ENCODE measurements at regions not wholly inside any gene's neighbourhood (a gene's known extent, or its start where the extent isn't known, plus 50 kb on each side); places are given as distances from the start of the nearest gene placed in this dataset.

GRCh38 chr1:67584938-67585337 is 100.1 kb upstream of the GADD45A start:
- no peak for TF ChIP-seq POLR2A (IDR thresholded peaks at IDR 0.05)
- no peak for TF ChIP-seq CTCF (IDR thresholded peaks at IDR 0.05)

Data from sigmoid colon (tissue), 3 donors.